OCI-LY7 (cell line): ENCODE measurements at regions not wholly inside any gene's neighbourhood (a gene's known extent, or its start where the extent isn't known, plus 50 kb on each side); places are given as distances from the start of the nearest gene placed in this dataset.

Source experiments
- EZH2phosphoT487 ChIP-seq: fragments of 200-600 bp; sonication (generic); IDR thresholded peaks from 2 replicates; pipeline ENCODE4 v1.6.1; 2018; ENCODE audit warnings: low read depth, borderline replicate concordance, mild to moderate bottlenecking, mixed run types, antibody characterized with exemption, low read length, moderate library complexity, mixed read lengths
- TF ChIP-seq, protein P1 (sequence below): fragments of 200-600 bp; sonication (generic); conservative IDR thresholded peaks from 2 replicates; pipeline ENCODE4 v1.5.1; 2014; ENCODE audit warnings: mild to moderate bottlenecking, antibody characterized with exemption, low read length, moderate library complexity, mixed read lengths

DNA sequence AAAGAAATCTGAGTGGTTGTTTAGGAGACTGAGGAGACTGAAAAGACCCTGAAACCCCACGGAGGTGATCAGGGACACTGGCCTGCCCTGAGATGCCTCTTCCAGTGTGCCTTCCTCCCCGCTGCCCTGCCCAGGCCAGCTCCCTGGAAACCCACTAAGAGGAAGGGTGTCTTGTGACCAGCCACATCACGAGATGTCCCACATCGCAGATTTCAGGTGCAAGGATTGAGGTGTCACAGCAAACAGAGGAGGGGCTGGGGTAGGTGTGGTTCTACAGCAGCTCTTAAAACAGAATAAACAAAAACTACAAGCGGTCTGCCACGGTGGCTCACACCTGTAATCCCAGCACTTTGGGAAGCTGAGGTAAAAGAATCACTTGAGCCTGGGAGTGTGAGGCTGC, 184.3 kb upstream of the C14orf180 start:
- TF ChIP-seq, protein P1, sequence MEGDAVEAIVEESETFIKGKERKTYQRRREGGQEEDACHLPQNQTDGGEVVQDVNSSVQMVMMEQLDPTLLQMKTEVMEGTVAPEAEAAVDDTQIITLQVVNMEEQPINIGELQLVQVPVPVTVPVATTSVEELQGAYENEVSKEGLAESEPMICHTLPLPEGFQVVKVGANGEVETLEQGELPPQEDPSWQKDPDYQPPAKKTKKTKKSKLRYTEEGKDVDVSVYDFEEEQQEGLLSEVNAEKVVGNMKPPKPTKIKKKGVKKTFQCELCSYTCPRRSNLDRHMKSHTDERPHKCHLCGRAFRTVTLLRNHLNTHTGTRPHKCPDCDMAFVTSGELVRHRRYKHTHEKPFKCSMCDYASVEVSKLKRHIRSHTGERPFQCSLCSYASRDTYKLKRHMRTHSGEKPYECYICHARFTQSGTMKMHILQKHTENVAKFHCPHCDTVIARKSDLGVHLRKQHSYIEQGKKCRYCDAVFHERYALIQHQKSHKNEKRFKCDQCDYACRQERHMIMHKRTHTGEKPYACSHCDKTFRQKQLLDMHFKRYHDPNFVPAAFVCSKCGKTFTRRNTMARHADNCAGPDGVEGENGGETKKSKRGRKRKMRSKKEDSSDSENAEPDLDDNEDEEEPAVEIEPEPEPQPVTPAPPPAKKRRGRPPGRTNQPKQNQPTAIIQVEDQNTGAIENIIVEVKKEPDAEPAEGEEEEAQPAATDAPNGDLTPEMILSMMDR: no peak
- no peak for TF ChIP-seq EZH2phosphoT487
